Activated naive CD8-positive, alpha-beta T cell (primary cell): ENCODE measurements at regions not wholly inside any gene's neighbourhood (a gene's known extent, or its start where the extent isn't known, plus 50 kb on each side); places are given as distances from the start of the nearest gene placed in this dataset.

Source experiments
- H3K27ac Mint-ChIP-seq: one replicate; pipeline ENCODE4 v1.8.0; 2021; ENCODE audit warnings: mixed read lengths
- H3K27me3 Mint-ChIP-seq: one replicate; pipeline ENCODE4 v1.8.0; 2021; ENCODE audit warnings: mixed read lengths
- H3K36me3 Mint-ChIP-seq: one replicate; pipeline ENCODE4 v1.8.0; 2021; ENCODE audit warnings: mixed read lengths
- H3K4me1 Mint-ChIP-seq: one replicate; pipeline ENCODE4 v1.8.0; 2021; ENCODE audit warnings: low read depth, mixed read lengths
- H3K4me3 Mint-ChIP-seq: one replicate; pipeline ENCODE4 v1.8.0; 2021; ENCODE audit warnings: mild to moderate bottlenecking, mixed read lengths
- H3K9me3 Mint-ChIP-seq: one replicate; pipeline ENCODE4 v1.8.0; 2021; ENCODE audit warnings: low read depth, mixed read lengths

- Mint-ChIP-seq H3K27ac (no peak overlapping the region), H3K9me3 (no peaks in the 10 kb centered on the region), H3K36me3 (no peaks in the 10 kb centered on the region), H3K4me3 (no peak overlapping the region), H3K4me1 (peaks cover 2% of the 10 kb centered on the region), H3K27me3 (peaks cover 17% of the 10 kb centered on the region)
Observed at GRCh38 chr19:29263305-29264135, 50.6 kb upstream of the UQCRFS1 start.

GRCh38 chr19:29264897-29265296 is 51.9 kb upstream of the UQCRFS1 start:
- no peak overlapping the region for H3K4me3 Mint-ChIP-seq
- peaks cover 17% of the 10 kb centered on the region for H3K27me3 Mint-ChIP-seq
- H3K9me3 Mint-ChIP-seq, result no peaks in the 10 kb centered on the region
- H3K36me3 Mint-ChIP-seq, result no peaks in the 10 kb centered on the region
- no peak overlapping the region for H3K27ac Mint-ChIP-seq
- H3K4me1 Mint-ChIP-seq, result peaks cover 2% of the 10 kb centered on the region

GRCh38 chr19:29265436-29265835 is 52.5 kb upstream of the UQCRFS1 start:
- peaks cover 2% of the 10 kb centered on the region for H3K4me1 Mint-ChIP-seq
- no peaks in the 10 kb centered on the region for H3K9me3 Mint-ChIP-seq
- no peak overlapping the region for H3K4me3 Mint-ChIP-seq
- peaks cover 17% of the 10 kb centered on the region for H3K27me3 Mint-ChIP-seq
- no peak overlapping the region for H3K27ac Mint-ChIP-seq
- H3K36me3 Mint-ChIP-seq, result no peaks in the 10 kb centered on the region

GRCh38 chr19:29266001-29266400 is 53.0 kb upstream of the UQCRFS1 start:
- Mint-ChIP-seq H3K4me1 (peaks cover 2% of the 10 kb centered on the region), H3K27me3 (peaks cover 17% of the 10 kb centered on the region), H3K9me3 (no peaks in the 10 kb centered on the region), H3K4me3 (no peak overlapping the region), H3K27ac (no peak overlapping the region), H3K36me3 (no peaks in the 10 kb centered on the region)

- H3K27ac Mint-ChIP-seq, result no peak overlapping the region
Observed at GRCh38 chr19:29266603-29267002, 53.7 kb upstream of the UQCRFS1 start.

GRCh38 chr19:29267701-29268100 is 54.8 kb upstream of the UQCRFS1 start:
- H3K27me3 Mint-ChIP-seq, result peaks cover 17% of the 10 kb centered on the region

More at GRCh38 chr19:29266603-29267002, 53.7 kb upstream of the UQCRFS1 start:
- Mint-ChIP-seq H3K9me3 (no peaks in the 10 kb centered on the region), H3K4me3 (no peak overlapping the region), H3K36me3 (no peaks in the 10 kb centered on the region), H3K27me3 (peaks cover 17% of the 10 kb centered on the region), H3K4me1 (peaks cover 2% of the 10 kb centered on the region)

GRCh38 chr19:29268103-29268502 is 55.2 kb upstream of the UQCRFS1 start:
- peaks cover 17% of the 10 kb centered on the region for H3K27me3 Mint-ChIP-seq
- no peaks in the 10 kb centered on the region for H3K9me3 Mint-ChIP-seq
- no peak overlapping the region for H3K27ac Mint-ChIP-seq
- no peak overlapping the region for H3K4me3 Mint-ChIP-seq
- no peaks in the 10 kb centered on the region for H3K36me3 Mint-ChIP-seq
- peaks cover 2% of the 10 kb centered on the region for H3K4me1 Mint-ChIP-seq

More at GRCh38 chr19:29267701-29268100, 54.8 kb upstream of the UQCRFS1 start:
- Mint-ChIP-seq H3K36me3 (no peaks in the 10 kb centered on the region), H3K9me3 (no peaks in the 10 kb centered on the region), H3K4me1 (peaks cover 2% of the 10 kb centered on the region), H3K27ac (no peak overlapping the region), H3K4me3 (no peak overlapping the region)

- Mint-ChIP-seq H3K36me3 (no peaks in the 10 kb centered on the region), H3K27ac (no peak overlapping the region), H3K27me3 (peaks cover 14% of the 10 kb centered on the region), H3K9me3 (no peaks in the 10 kb centered on the region), H3K4me1 (no peaks in the 10 kb centered on the region), H3K4me3 (no peak overlapping the region)
Observed at GRCh38 chr19:29268721-29269393, 55.9 kb upstream of the UQCRFS1 start.

GRCh38 chr19:29269641-29270040 is 56.7 kb upstream of the UQCRFS1 start:
- no peak overlapping the region for H3K4me3 Mint-ChIP-seq
- H3K4me1 Mint-ChIP-seq, result no peaks in the 10 kb centered on the region
- peaks cover 14% of the 10 kb centered on the region for H3K27me3 Mint-ChIP-seq
- no peaks in the 10 kb centered on the region for H3K36me3 Mint-ChIP-seq
- no peaks in the 10 kb centered on the region for H3K9me3 Mint-ChIP-seq
- no peak overlapping the region for H3K27ac Mint-ChIP-seq

- H3K9me3 Mint-ChIP-seq, result no peaks in the 10 kb centered on the region
- no peaks in the 10 kb centered on the region for H3K4me1 Mint-ChIP-seq
- H3K36me3 Mint-ChIP-seq, result no peaks in the 10 kb centered on the region
- H3K27ac Mint-ChIP-seq, result no peak overlapping the region
- H3K27me3 Mint-ChIP-seq, result peaks cover 10% of the 10 kb centered on the region
- no peak overlapping the region for H3K4me3 Mint-ChIP-seq
Observed at GRCh38 chr19:29271341-29271740, 58.4 kb upstream of the UQCRFS1 start.

- no peak overlapping the region for H3K27ac Mint-ChIP-seq
- peaks cover 2% of the 10 kb centered on the region for H3K4me1 Mint-ChIP-seq
- no peaks in the 10 kb centered on the region for H3K36me3 Mint-ChIP-seq
- peaks cover 7% of the 10 kb centered on the region for H3K27me3 Mint-ChIP-seq
- H3K4me3 Mint-ChIP-seq, result no peak overlapping the region
- H3K9me3 Mint-ChIP-seq, result no peaks in the 10 kb centered on the region
Observed at GRCh38 chr19:29271911-29272310, 59.0 kb upstream of the UQCRFS1 start.

- Mint-ChIP-seq H3K27ac (no peak overlapping the region), H3K9me3 (no peaks in the 10 kb centered on the region), H3K27me3 (peaks cover 3% of the 10 kb centered on the region), H3K36me3 (no peaks in the 10 kb centered on the region), H3K4me3 (no peak overlapping the region), H3K4me1 (peaks cover 11% of the 10 kb centered on the region)
Observed at GRCh38 chr19:29273000-29273640, 60.2 kb upstream of the UQCRFS1 start.

- Mint-ChIP-seq H3K4me3 (no peak overlapping the region), H3K36me3 (no peaks in the 10 kb centered on the region), H3K27me3 (peaks cover 4% of the 10 kb centered on the region), H3K4me1 (peaks cover 11% of the 10 kb centered on the region), H3K27ac (no peak overlapping the region), H3K9me3 (no peaks in the 10 kb centered on the region)
Observed at GRCh38 chr19:29275266-29275665, 62.3 kb upstream of the UQCRFS1 start.

- peak overlapping the region; percentile 48 for H3K4me3 Mint-ChIP-seq
- peak overlapping the region; percentile 29 for H3K27ac Mint-ChIP-seq
- H3K4me1 Mint-ChIP-seq, result peaks cover 11% of the 10 kb centered on the region
- H3K36me3 Mint-ChIP-seq, result peaks cover 5% of the 10 kb centered on the region
- peaks cover 13% of the 10 kb centered on the region for H3K27me3 Mint-ChIP-seq
- H3K9me3 Mint-ChIP-seq, result no peaks in the 10 kb centered on the region
Observed at GRCh38 chr19:29277102-29277501, 64.2 kb upstream of the UQCRFS1 start.

GRCh38 chr19:29278716-29279115 is 65.8 kb upstream of the UQCRFS1 start:
- H3K4me3 Mint-ChIP-seq, result no peak overlapping the region
- peaks cover 5% of the 10 kb centered on the region for H3K36me3 Mint-ChIP-seq
- H3K4me1 Mint-ChIP-seq, result peaks cover 11% of the 10 kb centered on the region
- no peaks in the 10 kb centered on the region for H3K9me3 Mint-ChIP-seq
- no peak overlapping the region for H3K27ac Mint-ChIP-seq
- H3K27me3 Mint-ChIP-seq, result peaks cover 18% of the 10 kb centered on the region
